HEK293 (cell line): ENCODE measurements at regions not wholly inside any gene's neighbourhood (a gene's known extent, or its start where the extent isn't known, plus 50 kb on each side); places are given as distances from the start of the nearest gene placed in this dataset.

Experiments
- ZBTB20 ChIP-seq: fragments of 450-650 bp; formaldehyde crosslinking; IDR thresholded peaks from 2 replicates; pipeline ENCODE4 v1.5.1; 2016; ENCODE audit warnings: missing biosample characterization, missing genetic modification characterization
- ZNF114 ChIP-seq: fragments of 450-650 bp; formaldehyde crosslinking; IDR thresholded peaks from 2 replicates; pipeline ENCODE4 v1.5.0; 2017; ENCODE audit warnings: missing biosample characterization, missing genetic modification characterization
- ZNF175 ChIP-seq: fragments of 450-650 bp; formaldehyde crosslinking; IDR thresholded peaks from 2 replicates; pipeline ENCODE4 v1.5.1; 2016; ENCODE audit warnings: missing biosample characterization, missing genetic modification characterization
- ZNF223 ChIP-seq: fragments of 450-650 bp; formaldehyde crosslinking; IDR thresholded peaks from 2 replicates; pipeline ENCODE4 v1.5.1; 2016; ENCODE audit warnings: missing biosample characterization, missing genetic modification characterization
- ZNF416 ChIP-seq: fragments of 450-650 bp; formaldehyde crosslinking; IDR thresholded peaks from 2 replicates; pipeline ENCODE4 v1.5.1; 2016; ENCODE audit warnings: missing biosample characterization, missing genetic modification characterization
- ZNF561 ChIP-seq: fragments of 450-650 bp; IDR thresholded peaks from 2 replicates; pipeline ENCODE4 v1.5.1; 2018; ENCODE audit warnings: missing biosample characterization, missing genetic modification characterization, borderline replicate concordance
- TF ChIP-seq, protein P1 (sequence below): fragments of 450-650 bp; formaldehyde crosslinking; IDR thresholded peaks from 2 replicates; pipeline ENCODE4 v1.5.1; 2016; ENCODE audit warnings: missing biosample characterization, missing genetic modification characterization
- TF ChIP-seq, protein P2 (sequence below): fragments of 450-650 bp; formaldehyde crosslinking; IDR thresholded peaks from 2 replicates; pipeline ENCODE4 v1.5.1; 2016; ENCODE audit warnings: missing biosample characterization, missing genetic modification characterization
- TF ChIP-seq, protein P3 (sequence below): fragments of 450-650 bp; formaldehyde crosslinking; conservative IDR thresholded peaks from 2 replicates; pipeline ENCODE4 v1.5.1; 2016; ENCODE audit warnings: low read depth, missing biosample characterization, missing genetic modification characterization
- TF ChIP-seq, protein P4 (sequence below): fragments of 450-650 bp; formaldehyde crosslinking; IDR thresholded peaks from 2 replicates; pipeline ENCODE4; 2016; ENCODE audit warnings: missing biosample characterization, missing genetic modification characterization
- TF ChIP-seq, protein P5 (sequence below): fragments of 450-650 bp; formaldehyde crosslinking; IDR thresholded peaks from 2 replicates; pipeline ENCODE4 v1.5.1; 2016; ENCODE audit warnings: missing biosample characterization, missing genetic modification characterization

DNA sequence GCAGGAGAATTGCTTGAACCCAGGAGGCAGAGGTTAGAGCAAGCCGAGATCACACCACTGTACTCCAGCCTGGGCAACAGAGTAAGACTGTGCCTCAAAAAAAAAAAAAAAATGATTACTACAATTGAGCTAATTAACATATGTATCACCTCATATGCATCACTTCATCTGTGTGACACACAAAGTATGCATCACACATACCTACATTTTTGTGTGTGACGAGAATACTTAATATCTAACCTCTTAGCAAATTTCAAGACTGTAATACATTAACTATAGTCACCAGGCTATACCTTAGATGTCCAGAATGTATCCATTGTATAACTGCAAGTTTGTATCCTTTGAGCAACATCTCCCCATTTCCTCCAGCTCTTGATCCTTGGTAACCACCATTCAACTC is 214.2 kb upstream of the MON1B start:
- TF ChIP-seq, protein P1, sequence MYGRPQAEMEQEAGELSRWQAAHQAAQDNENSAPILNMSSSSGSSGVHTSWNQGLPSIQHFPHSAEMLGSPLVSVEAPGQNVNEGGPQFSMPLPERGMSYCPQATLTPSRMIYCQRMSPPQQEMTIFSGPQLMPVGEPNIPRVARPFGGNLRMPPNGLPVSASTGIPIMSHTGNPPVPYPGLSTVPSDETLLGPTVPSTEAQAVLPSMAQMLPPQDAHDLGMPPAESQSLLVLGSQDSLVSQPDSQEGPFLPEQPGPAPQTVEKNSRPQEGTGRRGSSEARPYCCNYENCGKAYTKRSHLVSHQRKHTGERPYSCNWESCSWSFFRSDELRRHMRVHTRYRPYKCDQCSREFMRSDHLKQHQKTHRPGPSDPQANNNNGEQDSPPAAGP: no peak
- TF ChIP-seq, protein P2, sequence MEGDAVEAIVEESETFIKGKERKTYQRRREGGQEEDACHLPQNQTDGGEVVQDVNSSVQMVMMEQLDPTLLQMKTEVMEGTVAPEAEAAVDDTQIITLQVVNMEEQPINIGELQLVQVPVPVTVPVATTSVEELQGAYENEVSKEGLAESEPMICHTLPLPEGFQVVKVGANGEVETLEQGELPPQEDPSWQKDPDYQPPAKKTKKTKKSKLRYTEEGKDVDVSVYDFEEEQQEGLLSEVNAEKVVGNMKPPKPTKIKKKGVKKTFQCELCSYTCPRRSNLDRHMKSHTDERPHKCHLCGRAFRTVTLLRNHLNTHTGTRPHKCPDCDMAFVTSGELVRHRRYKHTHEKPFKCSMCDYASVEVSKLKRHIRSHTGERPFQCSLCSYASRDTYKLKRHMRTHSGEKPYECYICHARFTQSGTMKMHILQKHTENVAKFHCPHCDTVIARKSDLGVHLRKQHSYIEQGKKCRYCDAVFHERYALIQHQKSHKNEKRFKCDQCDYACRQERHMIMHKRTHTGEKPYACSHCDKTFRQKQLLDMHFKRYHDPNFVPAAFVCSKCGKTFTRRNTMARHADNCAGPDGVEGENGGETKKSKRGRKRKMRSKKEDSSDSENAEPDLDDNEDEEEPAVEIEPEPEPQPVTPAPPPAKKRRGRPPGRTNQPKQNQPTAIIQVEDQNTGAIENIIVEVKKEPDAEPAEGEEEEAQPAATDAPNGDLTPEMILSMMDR (tag by site-specific recombination): no peak
- no peak for TF ChIP-seq ZNF175 (tag by site-specific recombination)
- no peak for TF ChIP-seq ZBTB20
- TF ChIP-seq ZNF416 (tag by site-specific recombination): no peak
- TF ChIP-seq, protein P3, sequence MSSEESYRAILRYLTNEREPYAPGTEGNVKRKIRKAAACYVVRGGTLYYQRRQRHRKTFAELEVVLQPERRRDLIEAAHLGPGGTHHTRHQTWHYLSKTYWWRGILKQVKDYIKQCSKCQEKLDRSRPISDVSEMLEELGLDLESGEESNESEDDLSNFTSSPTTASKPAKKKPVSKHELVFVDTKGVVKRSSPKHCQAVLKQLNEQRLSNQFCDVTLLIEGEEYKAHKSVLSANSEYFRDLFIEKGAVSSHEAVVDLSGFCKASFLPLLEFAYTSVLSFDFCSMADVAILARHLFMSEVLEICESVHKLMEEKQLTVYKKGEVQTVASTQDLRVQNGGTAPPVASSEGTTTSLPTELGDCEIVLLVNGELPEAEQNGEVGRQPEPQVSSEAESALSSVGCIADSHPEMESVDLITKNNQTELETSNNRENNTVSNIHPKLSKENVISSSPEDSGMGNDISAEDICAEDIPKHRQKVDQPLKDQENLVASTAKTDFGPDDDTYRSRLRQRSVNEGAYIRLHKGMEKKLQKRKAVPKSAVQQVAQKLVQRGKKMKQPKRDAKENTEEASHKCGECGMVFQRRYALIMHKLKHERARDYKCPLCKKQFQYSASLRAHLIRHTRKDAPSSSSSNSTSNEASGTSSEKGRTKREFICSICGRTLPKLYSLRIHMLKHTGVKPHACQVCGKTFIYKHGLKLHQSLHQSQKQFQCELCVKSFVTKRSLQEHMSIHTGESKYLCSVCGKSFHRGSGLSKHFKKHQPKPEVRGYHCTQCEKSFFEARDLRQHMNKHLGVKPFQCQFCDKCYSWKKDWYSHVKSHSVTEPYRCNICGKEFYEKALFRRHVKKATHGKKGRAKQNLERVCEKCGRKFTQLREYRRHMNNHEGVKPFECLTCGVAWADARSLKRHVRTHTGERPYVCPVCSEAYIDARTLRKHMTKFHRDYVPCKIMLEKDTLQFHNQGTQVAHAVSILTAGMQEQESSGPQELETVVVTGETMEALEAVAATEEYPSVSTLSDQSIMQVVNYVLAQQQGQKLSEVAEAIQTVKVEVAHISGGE: no peak
- TF ChIP-seq, protein P4, sequence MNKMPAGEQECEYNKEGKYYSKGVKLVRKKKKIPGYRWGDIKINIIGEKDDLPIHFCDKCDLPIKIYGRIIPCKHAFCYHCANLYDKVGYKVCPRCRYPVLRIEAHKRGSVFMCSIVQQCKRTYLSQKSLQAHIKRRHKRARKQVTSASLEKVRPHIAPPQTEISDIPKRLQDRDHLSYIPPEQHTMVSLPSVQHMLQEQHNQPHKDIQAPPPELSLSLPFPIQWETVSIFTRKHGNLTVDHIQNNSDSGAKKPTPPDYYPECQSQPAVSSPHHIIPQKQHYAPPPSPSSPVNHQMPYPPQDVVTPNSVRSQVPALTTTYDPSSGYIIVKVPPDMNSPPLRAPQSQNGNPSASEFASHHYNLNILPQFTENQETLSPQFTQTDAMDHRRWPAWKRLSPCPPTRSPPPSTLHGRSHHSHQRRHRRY: no peak
- TF ChIP-seq ZNF223 (tag by site-specific recombination): no peak
- no peak for TF ChIP-seq ZNF114
- TF ChIP-seq, protein P5, sequence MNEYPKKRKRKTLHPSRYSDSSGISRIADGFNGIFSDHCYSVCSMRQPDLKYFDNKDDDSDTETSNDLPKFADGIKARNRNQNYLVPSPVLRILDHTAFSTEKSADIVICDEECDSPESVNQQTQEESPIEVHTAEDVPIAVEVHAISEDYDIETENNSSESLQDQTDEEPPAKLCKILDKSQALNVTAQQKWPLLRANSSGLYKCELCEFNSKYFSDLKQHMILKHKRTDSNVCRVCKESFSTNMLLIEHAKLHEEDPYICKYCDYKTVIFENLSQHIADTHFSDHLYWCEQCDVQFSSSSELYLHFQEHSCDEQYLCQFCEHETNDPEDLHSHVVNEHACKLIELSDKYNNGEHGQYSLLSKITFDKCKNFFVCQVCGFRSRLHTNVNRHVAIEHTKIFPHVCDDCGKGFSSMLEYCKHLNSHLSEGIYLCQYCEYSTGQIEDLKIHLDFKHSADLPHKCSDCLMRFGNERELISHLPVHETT (tag by site-specific recombination): no peak
- no peak for TF ChIP-seq ZNF561
